ENCODE measurements at regions not wholly inside any gene's neighbourhood (a gene's known extent, or its start where the extent isn't known, plus 50 kb on each side); places are given as distances from the start of the nearest gene placed in this dataset.

- H3K4me1 ChIP-seq, result no peaks in the 10 kb centered on the region
- 69 to 86% methylated on average over 2 of the region's 2 CpGs for WGBS, 2 donors
- H3K9me3 ChIP-seq, result peaks cover 0 to 21% (median 0%) of the 10 kb centered on the region in 11 donors
- DNase-seq (no peak), ATAC-seq (no peak)
- H3K27me3 ChIP-seq, result no peaks in the 10 kb centered on the region
- H3K4me3 ChIP-seq, result no peak overlapping the region
- H3K36me3 ChIP-seq, result no peaks in the 10 kb centered on the region
- TF ChIP-seq CTCF (IDR thresholded peaks at IDR 0.05), result no peak
- no peak overlapping the region for H3K27ac ChIP-seq
- intact Hi-C loops (cut with DNase I), result no loop called here
Observed at GRCh38 chr13:103325672-103326071, 259.5 kb upstream of the SLC10A2 start.

- no peak for TF ChIP-seq CTCF (IDR thresholded peaks at IDR 0.05)
- no peak overlapping the region for H3K4me3 ChIP-seq
- no peaks in the 10 kb centered on the region for H3K36me3 ChIP-seq
- no peak for DNase-seq
- no peaks in the 10 kb centered on the region for H3K27me3 ChIP-seq
- ATAC-seq, result no peak
- intact Hi-C loops (cut with DNase I), result no loop called here
- WGBS, 2 donors, result 37 to 45% methylated on average over 2 of the region's 2 CpGs
- no peaks in the 10 kb centered on the region for H3K4me1 ChIP-seq
- H3K27ac ChIP-seq, result no peak overlapping the region
- H3K9me3 ChIP-seq, result peaks cover 0 to 21% (median 0%) of the 10 kb centered on the region in 11 donors
Observed at GRCh38 chr13:103324641-103325040, 258.4 kb upstream of the SLC10A2 start.

- no peaks in the 10 kb centered on the region for H3K36me3 ChIP-seq
- 79 to 86% methylated on average over 2 of the region's 2 CpGs for WGBS, 2 donors
- H3K27me3 ChIP-seq, result no peaks in the 10 kb centered on the region
- intact Hi-C loops (cut with DNase I), result no loop called here
- no peak for ATAC-seq
- no peak overlapping the region for H3K4me3 ChIP-seq
- TF ChIP-seq CTCF (IDR thresholded peaks at IDR 0.05), result no peak
- DNase-seq, result no peak
- H3K9me3 ChIP-seq, result no peaks in the 10 kb centered on the region
- H3K27ac ChIP-seq, result no peak overlapping the region
- H3K4me1 ChIP-seq, result no peaks in the 10 kb centered on the region
Observed at GRCh38 chr13:103315711-103316110, 249.5 kb upstream of the SLC10A2 start.

GRCh38 chr13:103312467-103312866, 246.2 kb upstream of the SLC10A2 start:
- Histone ChIP-seq H3K4me3 (no peak overlapping the region), H3K4me1 (no peaks in the 10 kb centered on the region), H3K36me3 (no peaks in the 10 kb centered on the region), H3K27ac (no peak overlapping the region), H3K9me3 (no peaks in the 10 kb centered on the region), H3K27me3 (no peaks in the 10 kb centered on the region)
- intact Hi-C loops (cut with DNase I), result no loop called here
- 69 to 73% methylated on average over 2 of the region's 2 CpGs for WGBS, 2 donors
- TF ChIP-seq CTCF (IDR thresholded peaks at IDR 0.05), result no peak
- ATAC-seq (no peak), DNase-seq (no peak)

GRCh38 chr13:103308667-103309066, 242.4 kb upstream of the SLC10A2 start:
- DNase-seq, result no peak
- no peak overlapping the region for H3K27ac ChIP-seq
- WGBS, 2 donors, result 76 to 86% methylated on average over 4 of the region's 4 CpGs
- no peaks in the 10 kb centered on the region for H3K36me3 ChIP-seq
- no peaks in the 10 kb centered on the region for H3K9me3 ChIP-seq
- no peak for ATAC-seq
- intact Hi-C loops (cut with DNase I), result no loop called here
- no peak for TF ChIP-seq CTCF (IDR thresholded peaks at IDR 0.05)
- no peak overlapping the region for H3K4me3 ChIP-seq
- H3K4me1 ChIP-seq, result no peaks in the 10 kb centered on the region
- H3K27me3 ChIP-seq, result no peaks in the 10 kb centered on the region
